HCT116 (cell line): ENCODE measurements at regions not wholly inside any gene's neighbourhood (a gene's known extent, or its start where the extent isn't known, plus 50 kb on each side); places are given as distances from the start of the nearest gene placed in this dataset.

ENCODE experiments used
- ATAC-seq: fragments of 200-7000 bp; cut with Tn5 transposase; 2 replicates; pipeline ENCODE4 v1.9.1; 2020; ENCODE audit warnings: mild to moderate bottlenecking, moderate library complexity
- BruUV-seq: library from RNA; stranded (reverse); fragments of 400-500 nt; replicated peaks from 2 replicates; lab custom pipeline; 2021; lab: Mats Ljungman, UMichigan
- CTCF ChIA-PET: fragments of 300-600 bp; sonication (Branson Sonifier 250); formaldehyde crosslinking; loops from one replicate; lab custom pipeline; 2021; ENCODE audit warnings: antibody characterized with exemption; lab: Charles Lee
- POLR2A ChIA-PET: fragments of 300-600, 350-600 bp; sonication (Branson Sonifier 250); formaldehyde crosslinking; loops from one replicate; lab custom pipeline; 2021; ENCODE audit warnings: antibody characterized with exemption; lab: Charles Lee
- RAD21 ChIA-PET, 2 experiments: fragments of 300-600 bp; sonication (Branson Sonifier 250); formaldehyde crosslinking; loops; one replicate each; lab custom pipeline; 2023; ENCODE audit warnings: low total read pairs in 2 of 2; ENCODE audit not compliant: uncharacterized antibody in 2 of 2, unreplicated experiment in 2 of 2, low non-redundant PET in 1 of 2; lab: Charles Lee
- DNase-seq: peaks from one replicate; pipeline ENCODE4 v3.0.0-alpha.2; 2010; ENCODE audit warnings: low read depth, low spot score
- H2AFZ ChIP-seq: fragments of 200-600 bp; shearing (Covaris generic), sonication (generic); 2 replicates; pipeline ENCODE4 v1.6.1; 2017; ENCODE audit warnings: low read depth, mixed run types, mixed read lengths, antibody characterized with exemption, low read length; ENCODE audit not compliant: poor library complexity, severe bottlenecking
- H3K27ac ChIP-seq: 2 replicates; pipeline ENCODE4 v1.5.1; 2012; ENCODE audit warnings: low read depth, low read length
- H3K27me3 ChIP-seq: fragments of 200-600 bp; sonication (generic); 2 replicates; pipeline ENCODE4 v1.6.1; 2016; ENCODE audit warnings: mixed run types, low read length, mixed read lengths; ENCODE audit not compliant: insufficient read depth
- H3K36me3 ChIP-seq, 2 experiments: fragments of 200-500 bp in 1 of 2; fragments of 200-600 bp in 1 of 2; sonication (Bioruptor generic) in 1 of 2; sonication (generic) in 1 of 2; 2 replicates each; pipeline versions ENCODE4 v1.5.1 to v1.6.1; 2014 to 2016; ENCODE audit warnings: low read length in 2 of 2, inconsistent platforms in 1 of 2, mixed read lengths in 1 of 2, mixed run types in 1 of 2; ENCODE audit not compliant: insufficient read depth in 2 of 2, control insufficient read depth in 1 of 2
- H3K4me1 ChIP-seq, 2 experiments: fragments of 200-600 bp in 1 of 2; sonication (generic) in 1 of 2; 2 replicates each; pipeline versions ENCODE4 v1.5.1 to v1.6.1; 2012 to 2017; ENCODE audit warnings: low read length in 2 of 2, inconsistent platforms in 1 of 2, mild to moderate bottlenecking in 1 of 2, mixed read lengths in 1 of 2, mixed run types in 1 of 2, moderate library complexity in 1 of 2; ENCODE audit not compliant: insufficient read depth in 2 of 2, control insufficient read depth in 1 of 2
- H3K4me2 ChIP-seq: fragments of 200-600 bp; sonication (generic); 2 replicates; pipeline ENCODE4 v1.6.1; 2017; ENCODE audit warnings: mixed run types, low read length, mixed read lengths
- H3K4me3 ChIP-seq, 2 experiments: fragments of 200-600 bp in 1 of 2; sonication (generic) in 1 of 2; replicated peaks in 1 of 2; 2 replicates each; pipeline ENCODE4 v1.5.1; 2011 to 2016; ENCODE audit warnings: low read length in 2 of 2, control low read depth in 1 of 2, low read depth in 1 of 2, mild to moderate bottlenecking in 1 of 2, mixed read lengths in 1 of 2, mixed run types in 1 of 2
- H3K79me2 ChIP-seq: fragments of 200-600 bp; sonication (generic); 2 replicates; pipeline ENCODE4 v1.6.1; 2017; ENCODE audit warnings: mild to moderate bottlenecking, mixed run types, low read length, moderate library complexity, mixed read lengths; ENCODE audit not compliant: insufficient read depth
- H3K9ac ChIP-seq: fragments of 200-600 bp; sonication (generic); 2 replicates; pipeline ENCODE4 v1.6.1; 2016; ENCODE audit warnings: low read length, mixed read lengths
- H3K9me2 ChIP-seq: fragments of 200-600 bp; sonication (generic), shearing (Covaris generic); 2 replicates; pipeline ENCODE4 v1.6.1; 2017; ENCODE audit warnings: mixed run types, mild to moderate bottlenecking, moderate library complexity; ENCODE audit not compliant: insufficient read depth
- H3K9me3 ChIP-seq, 2 experiments: fragments of 200-500 bp in 1 of 2; fragments of 200-600 bp in 1 of 2; sonication (Bioruptor generic) in 1 of 2; sonication (generic) in 1 of 2; 2 replicates each; pipeline ENCODE4 v1.6.1; 2014 to 2017; ENCODE audit warnings: low read length in 2 of 2, mixed read lengths in 2 of 2, inconsistent platforms in 1 of 2, low read depth in 1 of 2, mild to moderate bottlenecking in 1 of 2, mixed run types in 1 of 2, moderate library complexity in 1 of 2; ENCODE audit not compliant: control insufficient read depth in 1 of 2, insufficient read depth in 1 of 2
- H4K20me1 ChIP-seq: fragments of 200-600 bp; sonication (generic), shearing (Covaris generic); 2 replicates; pipeline ENCODE4 v1.6.1; 2017; ENCODE audit warnings: mixed run types, mild to moderate bottlenecking, moderate library complexity; ENCODE audit not compliant: insufficient read depth
- CEBPB ChIP-seq: IDR thresholded peaks from 2 replicates; pipeline ENCODE4 v1.6.1; 2012; ENCODE audit warnings: low read depth
- FOSL1 ChIP-seq: IDR thresholded peaks from 2 replicates; pipeline ENCODE4 v1.6.1; 2012; ENCODE audit warnings: low read depth
- JUND ChIP-seq: IDR thresholded peaks from 2 replicates; pipeline ENCODE4 v1.6.1; 2012
- SIN3A ChIP-seq: IDR thresholded peaks from 2 replicates; pipeline ENCODE4 v1.6.1; 2012; ENCODE audit warnings: low read depth
- SP1 ChIP-seq: IDR thresholded peaks from 2 replicates; pipeline ENCODE4 v1.6.1; 2012; ENCODE audit warnings: low read depth
- intact Hi-C: fragments of 100-400 bp; cut with micrococcal nuclease; formaldehyde crosslinking; loops from 2 replicates; pipeline ENCODE4 v1.10.0; 2022
- TF ChIP-seq, protein P1 (sequence below): IDR thresholded peaks from 2 replicates; pipeline ENCODE4 v1.6.1; 2012; ENCODE audit warnings: low read depth
- TF ChIP-seq, protein P2 (sequence below): IDR thresholded peaks from 2 replicates; pipeline ENCODE4 v1.6.1; 2012
- TF ChIP-seq, protein P3 (sequence below): IDR thresholded peaks from 2 replicates; pipeline ENCODE4 v1.6.1; 2012

DNA sequence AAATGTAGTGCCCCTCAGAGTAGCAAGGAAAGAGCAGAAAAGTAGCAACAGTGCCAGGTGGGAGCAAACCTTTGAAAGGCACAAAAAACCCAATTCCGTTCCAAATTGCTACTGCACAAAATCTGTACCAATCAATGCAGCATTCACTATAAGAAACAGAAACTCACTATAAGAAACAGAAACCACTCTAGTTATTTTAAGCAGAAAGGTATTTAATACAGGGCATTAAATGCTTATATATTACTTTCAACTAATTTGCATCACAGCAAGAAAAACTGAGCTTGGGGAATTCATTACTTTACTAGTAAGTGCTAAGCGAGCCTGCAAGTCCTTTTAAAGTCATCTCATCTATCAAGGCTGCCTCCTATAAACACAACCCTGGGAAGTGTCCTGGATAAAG is 116.5 kb upstream of the OLIG3 start:
- no peak overlapping the region for H3K4me2 ChIP-seq
- H2AFZ ChIP-seq: no peak overlapping the region
- ChIA-PET CTCF (no interaction called here), POLR2A (no interaction called here), RAD21 (no interaction called here)
- H4K20me1 ChIP-seq: no peaks in the 10 kb centered on the region
- no peak overlapping the region for H3K27ac ChIP-seq
- TF ChIP-seq, protein P1, sequence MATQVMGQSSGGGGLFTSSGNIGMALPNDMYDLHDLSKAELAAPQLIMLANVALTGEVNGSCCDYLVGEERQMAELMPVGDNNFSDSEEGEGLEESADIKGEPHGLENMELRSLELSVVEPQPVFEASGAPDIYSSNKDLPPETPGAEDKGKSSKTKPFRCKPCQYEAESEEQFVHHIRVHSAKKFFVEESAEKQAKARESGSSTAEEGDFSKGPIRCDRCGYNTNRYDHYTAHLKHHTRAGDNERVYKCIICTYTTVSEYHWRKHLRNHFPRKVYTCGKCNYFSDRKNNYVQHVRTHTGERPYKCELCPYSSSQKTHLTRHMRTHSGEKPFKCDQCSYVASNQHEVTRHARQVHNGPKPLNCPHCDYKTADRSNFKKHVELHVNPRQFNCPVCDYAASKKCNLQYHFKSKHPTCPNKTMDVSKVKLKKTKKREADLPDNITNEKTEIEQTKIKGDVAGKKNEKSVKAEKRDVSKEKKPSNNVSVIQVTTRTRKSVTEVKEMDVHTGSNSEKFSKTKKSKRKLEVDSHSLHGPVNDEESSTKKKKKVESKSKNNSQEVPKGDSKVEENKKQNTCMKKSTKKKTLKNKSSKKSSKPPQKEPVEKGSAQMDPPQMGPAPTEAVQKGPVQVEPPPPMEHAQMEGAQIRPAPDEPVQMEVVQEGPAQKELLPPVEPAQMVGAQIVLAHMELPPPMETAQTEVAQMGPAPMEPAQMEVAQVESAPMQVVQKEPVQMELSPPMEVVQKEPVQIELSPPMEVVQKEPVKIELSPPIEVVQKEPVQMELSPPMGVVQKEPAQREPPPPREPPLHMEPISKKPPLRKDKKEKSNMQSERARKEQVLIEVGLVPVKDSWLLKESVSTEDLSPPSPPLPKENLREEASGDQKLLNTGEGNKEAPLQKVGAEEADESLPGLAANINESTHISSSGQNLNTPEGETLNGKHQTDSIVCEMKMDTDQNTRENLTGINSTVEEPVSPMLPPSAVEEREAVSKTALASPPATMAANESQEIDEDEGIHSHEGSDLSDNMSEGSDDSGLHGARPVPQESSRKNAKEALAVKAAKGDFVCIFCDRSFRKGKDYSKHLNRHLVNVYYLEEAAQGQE: no peak
- TF ChIP-seq CEBPB (no peak), SIN3A (no peak), SP1 (no peak), JUND (no peak), FOSL1 (no peak)
- TF ChIP-seq, protein P2, sequence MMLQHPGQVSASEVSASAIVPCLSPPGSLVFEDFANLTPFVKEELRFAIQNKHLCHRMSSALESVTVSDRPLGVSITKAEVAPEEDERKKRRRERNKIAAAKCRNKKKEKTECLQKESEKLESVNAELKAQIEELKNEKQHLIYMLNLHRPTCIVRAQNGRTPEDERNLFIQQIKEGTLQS: no peak
- TF ChIP-seq, protein P3, sequence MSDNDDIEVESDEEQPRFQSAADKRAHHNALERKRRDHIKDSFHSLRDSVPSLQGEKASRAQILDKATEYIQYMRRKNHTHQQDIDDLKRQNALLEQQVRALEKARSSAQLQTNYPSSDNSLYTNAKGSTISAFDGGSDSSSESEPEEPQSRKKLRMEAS: no peak
- intact Hi-C loops: no loop called here
- DNase-seq: no peak
- no peak for ATAC-seq
- 0 out of 2 replicates have a peak, but pooled peaks cover under 1% of the 10 kb centered on the region for H3K27me3 ChIP-seq
- H3K4me1 ChIP-seq: no peaks in the 10 kb centered on the region
- H3K4me3 ChIP-seq: no peak overlapping the region
- no peaks in the 10 kb centered on the region for H3K9me2 ChIP-seq
- no peaks in the 10 kb centered on the region for H3K79me2 ChIP-seq
- no peaks in the 10 kb centered on the region for H3K9me3 ChIP-seq
- no peak overlapping the region for H3K9ac ChIP-seq
- no peaks in the 10 kb centered on the region for H3K36me3 ChIP-seq
- no TSS peak for BruUV-seq
